ENCODE measurements at regions not wholly inside any gene's neighbourhood (a gene's known extent, or its start where the extent isn't known, plus 50 kb on each side); places are given as distances from the start of the nearest gene placed in this dataset.

GRCh38 chr19:29303069-29303718 is 90.2 kb upstream of the UQCRFS1 start:
- H3K4me2 ChIP-seq (ENCODE audit: control insufficient read depth, extremely low read depth, insufficient read depth, low read depth, low read length), result no peak overlapping the region
- H3K27ac ChIP-seq (ENCODE audit: control insufficient read depth, insufficient read depth, low read length), result no peak overlapping the region
- H4K20me1 ChIP-seq (ENCODE audit: control insufficient read depth, extremely low read depth, insufficient read depth, low read length), result no peaks in the 10 kb centered on the region
- no peaks in the 10 kb centered on the region for H3K27me3 ChIP-seq (ENCODE audit: control insufficient read depth, extremely low read depth, insufficient read depth, low read length)
- DNase-seq (ENCODE audit: low read depth, low spot score), result no peak
- H3K79me2 ChIP-seq (ENCODE audit: control insufficient read depth, insufficient read depth, low read length), result no peaks in the 10 kb centered on the region
- dilution Hi-C loops (cut with MboI; ENCODE audit: extremely low pct_ligation_motif_present, low sequenced_read_pairs), result no loop called here
- H3K9me1 ChIP-seq (ENCODE audit: control insufficient read depth, extremely low read depth, insufficient read depth, low read length), result no peaks in the 10 kb centered on the region
- H2AFZ ChIP-seq (ENCODE audit: control insufficient read depth, low read length), result no peak overlapping the region
- no peak for FAIRE-seq
- TF ChIP-seq CTCF (optimal IDR thresholded peaks at IDR 0.05 in 1 of 3, IDR thresholded peaks at IDR 0.05 in 1 of 3, conservative IDR thresholded peaks at IDR 0.05 in 1 of 3; ENCODE audit: extremely low read depth in 1 of 3, insufficient read depth in 2 of 3, low read length in 3 of 3) (no peak), EZH2 (IDR thresholded peaks at IDR 0.05; ENCODE audit: low read length) (no peak)
- H3K9me3 ChIP-seq (ENCODE audit: control insufficient read depth, low read depth, low read length), result no peaks in the 10 kb centered on the region
- H3K4me1 ChIP-seq (ENCODE audit: control insufficient read depth, extremely low read depth, insufficient read depth, low read length), result no peaks in the 10 kb centered on the region
- no peak overlapping the region for H3K4me3 ChIP-seq (ENCODE audit: control insufficient read depth in 2 of 3, extremely low read depth in 1 of 3, insufficient read depth in 2 of 3, low read depth in 1 of 3, low read length in 3 of 3)
- no peak overlapping the region for H3K9ac ChIP-seq (ENCODE audit: control insufficient read depth, extremely low read depth, insufficient read depth, low read length)
- no peaks in the 10 kb centered on the region for H3K36me3 ChIP-seq (ENCODE audit: control insufficient read depth in 2 of 2, extremely low read depth in 1 of 2, insufficient read depth in 2 of 2, low read length in 2 of 2)

DNA sequence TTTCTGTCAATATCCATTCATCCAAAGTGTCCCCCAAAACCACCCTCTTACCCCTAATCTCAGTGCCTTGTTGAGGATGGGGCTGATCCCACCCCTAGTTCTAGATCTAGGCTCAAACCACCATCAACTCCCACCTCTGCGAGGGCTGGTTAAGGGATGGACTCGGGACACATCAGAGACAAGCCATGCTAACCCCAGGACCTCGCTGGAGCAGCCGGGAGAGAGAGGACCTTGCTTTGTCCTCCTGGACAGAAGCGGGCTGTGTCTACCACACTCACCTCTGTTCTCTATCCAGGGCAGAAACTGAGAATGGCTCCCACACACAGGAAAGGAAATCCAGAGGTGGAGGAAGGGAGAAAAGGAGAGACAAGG is 90.8 kb upstream of the UQCRFS1 start:
- FAIRE-seq, result no peak
- H3K27me3 ChIP-seq (ENCODE audit: control insufficient read depth, extremely low read depth, insufficient read depth, low read length), result no peaks in the 10 kb centered on the region
- dilution Hi-C loops (cut with MboI; ENCODE audit: extremely low pct_ligation_motif_present, low sequenced_read_pairs), result no loop called here
- no peaks in the 10 kb centered on the region for H3K4me1 ChIP-seq (ENCODE audit: control insufficient read depth, extremely low read depth, insufficient read depth, low read length)
- no peaks in the 10 kb centered on the region for H3K9me1 ChIP-seq (ENCODE audit: control insufficient read depth, extremely low read depth, insufficient read depth, low read length)
- no peak overlapping the region for H3K27ac ChIP-seq (ENCODE audit: control insufficient read depth, insufficient read depth, low read length)
- H4K20me1 ChIP-seq (ENCODE audit: control insufficient read depth, extremely low read depth, insufficient read depth, low read length), result no peaks in the 10 kb centered on the region
- DNase-seq (ENCODE audit: low read depth, low spot score), result no peak
- no peaks in the 10 kb centered on the region for H3K79me2 ChIP-seq (ENCODE audit: control insufficient read depth, insufficient read depth, low read length)
- H3K9ac ChIP-seq (ENCODE audit: control insufficient read depth, extremely low read depth, insufficient read depth, low read length), result no peak overlapping the region
- H3K36me3 ChIP-seq (ENCODE audit: control insufficient read depth in 2 of 2, extremely low read depth in 1 of 2, insufficient read depth in 2 of 2, low read length in 2 of 2), result no peaks in the 10 kb centered on the region
- TF ChIP-seq EZH2 (IDR thresholded peaks at IDR 0.05; ENCODE audit: low read length), result no peak
- no peak for TF ChIP-seq CTCF (optimal IDR thresholded peaks at IDR 0.05 in 1 of 3, IDR thresholded peaks at IDR 0.05 in 1 of 3, conservative IDR thresholded peaks at IDR 0.05 in 1 of 3; ENCODE audit: extremely low read depth in 1 of 3, insufficient read depth in 2 of 3, low read length in 3 of 3)
- no peak overlapping the region for H2AFZ ChIP-seq (ENCODE audit: control insufficient read depth, low read length)
- no peaks in the 10 kb centered on the region for H3K9me3 ChIP-seq (ENCODE audit: control insufficient read depth, low read depth, low read length)
- no peak overlapping the region for H3K4me2 ChIP-seq (ENCODE audit: control insufficient read depth, extremely low read depth, insufficient read depth, low read depth, low read length)
- H3K4me3 ChIP-seq (ENCODE audit: control insufficient read depth in 2 of 3, extremely low read depth in 1 of 3, insufficient read depth in 2 of 3, low read depth in 1 of 3, low read length in 3 of 3), result no peak overlapping the region

Measured in keratinocyte (primary cell).